Stimulated activated CD4-positive, alpha-beta T cell treated with anti-CD3 and anti-CD28 coated beads, Interleukin-12 subunit alpha, Interleukin-12 subunit beta, amount 100 ng/mL, for 48 hours (primary cell): ENCODE measurements at regions not wholly inside any gene's neighbourhood (a gene's known extent, or its start where the extent isn't known, plus 50 kb on each side); places are given as distances from the start of the nearest gene placed in this dataset.
"Not testable (repeated sequence)": the region's sequence is repeated elsewhere in the genome, so short reads cannot be mapped to it uniquely, and the experiment has no call there.

ENCODE experiments used
- DNase-seq, 3 donors: peaks; one replicate each; pipeline ENCODE4 v3.0.0-alpha.2; 2020; ENCODE audit warnings: low read depth in 2 of 3, low spot score in 1 of 3

DNA sequence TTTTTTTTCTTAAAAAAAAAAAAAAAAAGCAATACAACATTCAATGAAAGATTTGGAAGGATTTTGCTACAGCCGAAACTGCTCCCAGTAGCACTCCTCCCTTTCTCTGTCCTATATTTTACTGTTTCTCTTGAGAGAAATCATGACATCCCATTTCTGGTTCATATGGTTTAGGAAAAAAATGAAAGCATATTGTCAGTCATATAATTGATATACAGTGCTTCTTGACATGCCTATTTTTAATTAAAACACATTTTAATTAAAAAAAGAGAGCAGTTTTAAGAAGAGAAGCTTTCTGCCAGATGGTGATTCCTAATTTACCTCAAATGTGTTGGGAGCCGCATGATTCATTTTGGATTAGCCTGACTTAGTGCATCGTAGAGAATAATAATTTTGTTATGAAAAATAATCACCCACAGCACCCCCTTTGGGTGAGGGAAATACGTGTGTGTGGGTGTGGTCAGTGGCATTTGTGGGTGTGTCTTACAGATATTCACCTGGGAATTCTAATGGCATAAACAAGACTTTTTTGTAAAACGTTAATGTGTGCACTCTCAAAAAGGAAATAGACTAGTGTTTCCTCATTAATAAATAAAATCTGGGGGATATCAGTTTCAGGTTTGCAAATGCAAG, 544.5 kb downstream of the MFSD1 start:
- no peak for DNase-seq

DNA sequence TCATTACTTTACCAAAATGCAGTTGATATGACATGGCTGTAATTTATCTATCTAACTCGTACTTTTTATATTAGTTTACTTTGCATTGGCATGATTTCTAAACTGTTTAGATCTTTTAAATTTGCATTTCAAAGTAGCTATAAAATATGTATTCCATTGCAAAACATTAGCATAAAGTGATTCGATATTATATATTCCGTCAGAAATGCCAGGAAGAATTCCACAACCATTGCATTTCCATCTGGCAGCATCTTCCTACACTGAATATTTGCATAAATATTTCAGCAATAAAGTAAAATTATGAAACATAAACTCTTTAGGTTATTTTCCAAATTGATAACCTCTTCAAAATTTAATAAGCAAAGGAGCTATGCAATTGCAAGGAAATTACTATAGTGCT, 546.6 kb downstream of the MFSD1 start:
- no peak for DNase-seq

DNA sequence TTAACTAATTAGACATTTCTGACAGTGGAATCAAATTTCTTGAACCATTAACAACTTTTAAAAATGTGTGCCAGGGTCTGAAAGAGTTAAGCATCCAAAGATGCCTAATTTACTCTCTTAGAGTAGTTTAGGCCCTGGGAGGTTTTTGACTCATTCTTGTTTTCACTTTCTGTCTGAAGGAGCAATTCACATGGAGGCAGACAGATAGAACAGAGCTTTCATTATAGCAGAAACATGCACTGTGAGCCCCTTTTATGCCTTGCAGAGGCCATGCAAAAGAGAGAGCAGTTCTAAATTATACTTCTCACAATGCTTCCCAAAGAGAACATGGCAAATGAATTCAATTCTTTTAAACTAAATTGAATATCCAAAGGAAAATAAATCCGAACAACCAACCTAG, 554.8 kb downstream of the MFSD1 start:
- DNase-seq = no peak

DNA sequence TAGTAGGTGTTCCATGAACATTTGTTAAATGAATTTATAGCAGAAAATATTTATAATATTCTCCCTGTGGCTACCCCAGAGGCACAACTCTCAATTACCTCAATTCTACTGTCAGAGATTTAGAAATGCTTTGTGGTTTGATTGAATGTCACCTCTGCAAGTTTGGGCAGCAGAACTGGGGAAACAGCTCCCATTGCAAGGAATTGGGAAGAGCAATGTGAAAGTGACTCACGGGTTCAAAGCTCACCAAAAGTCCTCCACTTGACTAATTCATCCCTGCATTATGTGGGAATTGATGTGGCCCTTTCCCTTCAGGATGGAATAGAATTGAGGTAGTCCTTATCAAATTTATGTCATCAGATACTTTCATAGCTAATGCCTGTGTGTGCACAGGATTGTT, 562.7 kb downstream of the MFSD1 start:
- DNase-seq = no peak

DNA sequence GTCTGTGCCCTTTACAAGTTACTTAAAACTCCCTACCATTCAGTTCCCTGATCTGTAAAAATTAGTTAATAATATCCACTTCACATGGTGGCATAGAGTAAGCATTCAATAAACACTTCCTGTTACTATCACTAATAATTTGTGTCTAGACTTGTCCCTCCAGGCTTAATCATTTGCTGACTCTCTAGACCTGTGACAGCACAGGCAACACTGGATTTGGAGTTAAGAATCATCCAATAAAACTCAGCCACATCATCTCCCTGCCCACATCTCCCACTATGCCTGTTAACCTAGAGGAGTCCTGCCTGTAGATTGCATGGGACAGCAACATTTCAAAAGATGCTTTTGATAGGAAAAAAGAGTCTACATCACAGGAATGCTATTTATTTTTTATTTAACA, 564.6 kb downstream of the MFSD1 start:
- DNase-seq = no peak

DNA sequence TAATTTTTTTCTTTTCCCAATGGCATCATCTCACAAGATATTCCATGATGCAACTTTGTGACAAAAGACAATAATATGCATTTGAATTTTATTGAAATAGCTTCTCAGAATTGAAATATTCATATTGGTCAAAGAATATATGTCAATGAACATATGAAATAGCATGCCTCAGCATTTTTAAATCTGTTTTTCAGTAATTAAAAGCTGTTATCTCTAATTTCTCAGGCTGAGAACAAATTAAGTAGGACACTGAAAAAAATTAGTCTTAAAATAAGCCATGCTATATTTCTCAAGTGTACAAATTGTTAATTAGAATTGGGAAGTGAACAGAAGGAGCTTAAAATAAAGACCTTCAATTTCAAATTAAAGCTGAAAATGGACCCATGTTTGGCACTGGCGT, 570.1 kb downstream of the MFSD1 start:
- DNase-seq = no peak

DNA sequence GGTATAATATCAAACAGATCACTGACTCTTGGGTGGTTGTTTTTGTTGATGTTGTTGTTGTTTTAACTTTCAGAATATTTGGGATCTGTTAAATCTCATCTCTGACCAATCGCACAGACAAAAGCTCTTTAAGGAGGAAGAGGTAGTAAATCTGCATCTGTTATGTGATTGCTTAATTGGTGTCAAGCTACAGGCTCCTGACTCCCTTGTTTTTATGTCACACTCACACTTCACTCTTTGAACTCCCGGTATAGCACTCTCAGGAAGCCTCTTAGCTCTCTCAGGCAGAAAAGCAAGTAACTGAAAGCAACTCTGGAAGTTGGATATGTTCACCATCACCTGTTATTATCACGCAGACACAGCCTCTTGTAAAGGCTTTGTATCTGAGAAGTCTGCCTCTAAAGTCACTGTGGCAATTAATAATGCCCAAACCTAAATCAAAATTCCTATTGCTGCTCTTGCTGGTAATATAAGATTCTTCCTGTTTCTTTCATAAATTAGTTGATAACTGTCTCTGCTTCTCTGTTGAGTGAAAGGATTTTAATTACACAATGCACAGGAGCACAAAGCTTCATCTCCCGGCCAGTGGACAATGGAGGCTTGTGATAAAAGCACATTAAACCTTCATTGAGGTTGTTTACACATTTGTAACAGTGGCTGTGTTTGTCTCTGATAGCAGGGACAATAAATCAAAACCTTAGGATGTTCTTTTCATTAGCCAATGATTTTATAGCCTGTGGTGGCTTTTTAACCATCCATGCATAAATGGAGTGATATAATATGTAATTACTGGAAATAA, 576.7 kb downstream of the MFSD1 start:
- no peak for DNase-seq

DNA sequence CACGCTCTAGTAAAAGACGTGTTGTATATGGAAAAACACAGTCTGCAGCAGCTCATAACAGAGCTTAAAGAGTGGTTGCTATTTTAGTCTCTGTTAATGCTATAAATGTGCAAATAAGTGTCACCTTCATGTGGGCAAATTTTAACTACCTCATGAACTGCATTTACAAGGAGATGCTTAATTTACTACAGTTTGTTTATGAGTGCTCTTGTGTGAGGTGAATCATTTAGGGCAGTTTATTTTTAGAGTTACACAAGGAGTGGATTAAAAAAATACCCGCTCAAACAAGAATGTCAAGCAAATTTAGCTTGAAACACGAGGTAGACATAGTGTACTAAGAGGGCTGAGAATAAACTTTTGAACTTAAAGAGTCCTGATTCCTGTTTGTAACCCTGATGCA, 579.0 kb downstream of the MFSD1 start:
- DNase-seq = no peak

DNA sequence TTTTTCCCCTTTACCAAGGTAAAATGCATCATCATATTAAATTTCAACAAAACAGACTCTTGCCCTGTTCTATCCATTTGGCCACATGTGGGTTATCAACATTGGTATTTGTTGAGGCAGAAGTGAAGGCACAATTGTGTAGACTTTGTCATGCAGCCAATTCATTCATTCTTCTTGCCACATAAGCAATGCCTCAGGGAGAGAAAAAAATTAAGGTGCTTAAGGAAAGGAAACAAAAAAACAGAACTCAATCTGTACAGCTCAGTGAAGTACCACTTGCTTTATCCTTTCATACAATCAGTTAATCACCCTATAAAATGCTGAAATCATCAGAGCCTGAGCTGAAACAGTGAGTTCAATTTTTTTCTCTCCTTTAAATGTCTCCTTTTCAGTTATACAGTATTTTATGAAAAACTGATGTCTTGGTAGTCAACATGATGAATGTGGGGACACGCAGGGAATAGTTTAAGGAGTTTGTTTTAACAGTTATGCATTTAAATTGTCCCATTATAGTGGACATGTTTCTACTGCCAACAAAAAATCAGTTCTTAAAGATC, 588.9 kb downstream of the MFSD1 start:
- DNase-seq = no peak

DNA sequence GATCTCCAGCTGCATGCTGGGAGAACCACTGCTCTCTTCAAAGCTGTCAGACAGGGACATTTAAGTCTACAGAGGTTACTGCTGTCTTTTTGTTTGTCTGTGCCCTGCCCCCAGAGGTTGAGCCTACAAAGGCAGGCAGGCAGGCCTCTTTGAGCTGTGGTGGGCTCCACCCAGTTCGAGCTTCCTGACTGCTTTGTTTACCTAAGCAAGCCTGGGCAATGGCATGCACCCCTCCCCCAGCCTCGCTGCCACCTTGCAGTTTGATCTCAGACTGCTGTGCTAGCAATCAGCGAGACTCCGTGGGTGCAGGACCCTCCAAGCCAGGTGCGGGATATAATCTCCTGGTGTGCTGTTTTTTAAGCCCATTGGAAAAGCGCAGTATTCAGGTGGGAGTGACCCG, 591.0 kb upstream of the IL12A start:
- DNase-seq = not testable (repeated sequence)

DNA sequence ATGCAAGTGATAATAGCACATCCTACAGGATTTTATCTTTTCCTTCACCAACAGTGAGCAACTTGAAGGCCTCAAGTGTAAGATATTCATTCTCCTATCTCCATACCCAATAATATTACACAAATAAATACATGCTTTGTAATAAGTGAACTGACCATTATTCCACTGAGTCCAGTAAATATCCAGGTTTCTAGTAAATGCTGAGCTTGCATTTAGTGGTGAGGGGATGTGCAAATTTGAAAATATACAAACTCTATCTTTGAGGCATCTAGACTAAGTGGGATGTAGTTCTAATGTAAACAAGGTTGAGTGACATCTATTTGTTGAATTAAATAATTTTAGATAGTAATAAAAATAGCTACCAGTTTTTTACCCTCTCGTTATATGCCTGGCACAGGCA, 587.6 kb upstream of the IL12A start:
- DNase-seq = no peak

DNA sequence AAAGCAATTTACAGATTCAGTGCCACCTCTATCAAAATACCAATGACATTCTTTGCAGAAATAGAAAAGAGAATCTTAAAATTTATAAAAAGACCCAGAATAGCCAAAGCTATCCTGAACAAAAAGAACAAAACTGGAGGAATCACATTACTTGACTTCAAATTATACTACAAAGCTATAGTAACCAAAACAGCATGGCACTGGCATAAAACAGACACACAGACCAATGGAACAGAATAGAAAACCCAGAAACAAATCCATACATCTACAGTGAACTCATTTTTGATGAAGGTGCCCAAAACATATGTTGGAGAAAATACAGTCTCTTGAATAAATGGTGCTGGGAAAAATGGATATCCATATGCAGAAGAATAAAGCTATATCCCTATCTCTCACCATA, 578.9 kb upstream of the IL12A start:
- not testable (repeated sequence) for DNase-seq

DNA sequence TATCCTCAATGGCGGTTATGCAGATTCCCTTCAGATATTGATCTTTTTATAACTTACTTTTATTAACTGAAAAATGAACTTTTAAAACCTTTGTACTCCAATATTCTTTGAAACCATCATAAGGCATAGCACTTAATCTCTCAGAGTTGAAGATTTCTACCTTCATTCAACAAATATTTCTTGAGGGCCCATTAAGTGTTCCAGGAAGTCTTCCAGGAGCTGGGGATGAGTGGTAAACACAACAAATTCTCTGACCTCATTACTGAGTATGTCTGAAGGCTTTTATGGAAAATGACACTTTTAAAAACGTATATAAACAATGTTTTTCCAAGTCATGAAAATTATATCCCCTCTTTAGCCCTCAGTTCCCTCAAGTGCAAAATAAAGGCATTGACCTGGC, 575.3 kb upstream of the IL12A start:
- DNase-seq = no peak

DNA sequence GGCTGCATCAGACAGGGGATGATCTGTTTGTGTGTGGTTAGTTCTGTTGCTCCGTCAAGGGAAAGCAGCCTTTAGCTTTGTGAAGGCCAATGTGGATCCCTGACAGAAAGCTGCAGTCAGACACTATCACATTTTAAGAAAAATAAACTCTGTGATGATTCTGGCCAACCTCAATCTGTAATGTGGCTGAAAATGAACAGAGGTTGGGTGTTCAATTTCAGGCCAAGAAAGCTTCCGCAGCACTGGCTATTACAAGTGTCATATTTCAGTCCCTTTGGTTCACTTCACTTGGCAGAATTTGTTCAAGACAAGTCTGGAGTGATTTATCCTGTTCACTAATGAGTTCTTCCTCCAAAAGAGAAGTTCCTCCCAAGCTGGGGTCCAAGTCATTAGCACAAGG, 571.8 kb upstream of the IL12A start:
- no peak for DNase-seq

DNA sequence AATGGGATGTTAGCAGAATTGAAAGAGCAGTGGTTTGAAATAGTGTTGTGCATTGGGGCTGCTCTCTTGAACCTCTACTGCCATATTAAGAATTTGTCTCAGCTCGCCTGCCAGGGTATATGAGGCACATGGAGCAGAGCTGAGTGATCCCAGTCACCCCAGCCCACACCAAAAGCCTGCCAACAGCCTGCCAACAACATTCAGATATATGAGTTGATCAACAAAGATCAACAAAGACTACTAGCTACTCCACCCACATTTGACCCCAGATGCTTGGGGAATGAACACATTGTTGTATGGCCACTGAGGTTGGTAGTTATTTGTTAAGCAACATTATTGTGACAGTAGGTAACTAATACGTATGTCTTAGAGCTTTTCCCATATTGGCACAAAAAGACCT, 570.9 kb upstream of the IL12A start:
- DNase-seq = no peak

DNA sequence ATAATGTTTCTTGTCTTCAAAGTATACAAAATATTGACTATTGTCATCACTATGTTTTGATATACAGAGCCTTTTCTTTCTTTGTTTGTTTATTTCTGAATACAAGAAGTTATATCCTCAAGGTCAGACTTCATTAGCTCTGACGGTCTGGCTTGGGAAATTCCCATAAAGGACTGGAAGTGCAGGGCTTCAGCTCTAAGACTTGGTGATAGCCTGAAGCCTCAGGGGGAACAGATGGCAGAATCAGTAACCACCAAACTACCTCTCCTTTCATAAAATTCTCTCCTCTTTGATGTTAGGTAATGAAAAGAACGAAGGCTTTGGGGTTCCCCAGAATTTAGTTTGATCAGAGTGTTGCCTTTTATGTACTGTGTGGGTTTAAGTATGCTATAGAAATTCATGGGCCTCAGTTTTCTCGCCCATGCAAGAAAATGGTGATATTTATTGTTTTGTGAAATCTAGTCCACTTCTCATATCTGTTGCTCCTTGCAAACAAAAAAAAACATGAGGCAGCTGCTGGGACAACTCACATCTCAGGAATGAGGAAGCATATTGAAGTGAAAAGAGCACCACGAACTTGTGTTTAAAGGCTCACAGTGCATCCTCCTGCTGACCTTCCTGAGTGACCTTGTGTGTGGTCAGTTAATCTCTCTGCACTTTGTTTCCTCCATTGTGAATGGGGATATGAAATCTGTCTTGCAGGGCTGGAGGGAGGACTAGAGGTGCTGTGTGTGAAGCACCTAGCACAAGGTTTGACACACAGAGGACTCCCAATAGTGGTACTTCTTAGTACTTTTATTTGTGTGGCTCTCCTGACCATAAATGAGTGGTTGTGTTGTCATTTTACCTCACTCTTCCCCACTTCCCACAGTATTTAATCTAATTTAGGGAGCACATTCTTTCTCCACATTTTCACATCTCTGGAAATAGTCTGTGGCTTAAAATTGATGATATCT, 569.8 kb upstream of the IL12A start:
- DNase-seq = no peak

DNA sequence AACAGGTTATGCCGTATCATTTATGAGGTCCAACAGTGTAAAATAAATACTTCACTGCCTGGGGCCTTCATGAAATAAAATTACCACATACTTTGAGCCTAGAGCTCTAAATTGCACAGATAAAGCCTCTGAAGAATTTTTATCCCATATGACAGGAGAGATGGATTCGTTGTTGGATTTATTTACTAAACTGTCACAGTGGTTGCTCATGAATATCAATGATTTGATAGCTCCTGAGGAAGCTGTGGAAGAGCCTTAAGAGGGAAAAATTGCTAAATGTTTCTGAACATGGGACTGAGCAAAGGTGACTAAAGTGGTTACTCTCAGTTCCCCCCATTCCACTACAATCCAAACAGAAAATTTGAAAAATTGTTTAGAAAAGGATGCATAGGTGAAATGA, 558.9 kb upstream of the IL12A start:
- no peak for DNase-seq

DNA sequence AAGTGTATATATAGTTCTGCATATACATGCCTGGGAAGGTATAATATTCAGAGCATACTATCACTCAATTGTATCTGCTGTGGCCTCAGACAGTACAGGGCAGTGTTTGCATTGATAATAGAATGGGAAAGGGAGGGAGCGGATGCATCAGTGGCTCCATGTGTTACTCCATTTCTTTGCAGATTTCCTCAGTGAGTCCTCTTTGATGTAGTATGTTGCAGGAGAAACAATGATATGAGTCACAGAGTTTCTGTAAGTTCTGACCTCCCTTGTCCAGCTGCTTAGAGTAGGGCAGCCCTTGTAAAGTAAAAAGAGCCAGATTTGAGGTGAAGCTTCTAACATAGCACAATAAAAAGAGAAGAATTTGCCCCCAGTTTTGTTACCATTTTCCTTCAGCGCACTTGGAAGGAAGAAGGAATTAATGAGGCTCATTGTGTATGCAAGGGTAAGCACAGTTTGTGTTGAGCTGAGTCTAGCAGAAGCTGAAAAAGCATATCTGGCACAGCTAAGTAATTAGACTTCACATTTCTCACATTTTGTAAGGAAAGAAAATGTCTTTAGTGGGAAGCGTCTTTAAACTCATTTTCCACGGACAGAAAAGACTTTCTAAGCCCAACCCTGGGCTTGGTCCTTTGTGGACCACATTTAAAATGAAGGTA, 555.8 kb upstream of the IL12A start:
- no peak for DNase-seq

DNA sequence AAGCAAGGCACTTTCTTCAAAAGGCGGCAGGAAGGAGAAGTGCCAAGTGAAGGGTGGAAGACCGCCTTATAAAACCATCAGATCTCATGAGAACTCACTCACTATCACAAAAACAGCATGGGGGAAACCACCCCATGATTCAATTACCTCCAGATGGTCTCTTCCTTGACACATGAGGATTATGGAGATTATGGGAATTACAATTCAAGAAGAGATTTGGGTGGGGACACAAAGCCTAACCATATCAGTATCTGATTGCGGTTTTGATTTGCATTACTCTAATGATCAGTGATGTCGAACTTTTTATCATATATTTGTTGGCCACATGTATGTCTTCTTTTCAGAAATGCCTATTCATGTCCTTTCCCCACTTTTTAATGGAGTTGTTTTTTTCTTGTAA, 549.3 kb upstream of the IL12A start:
- DNase-seq = no peak

DNA sequence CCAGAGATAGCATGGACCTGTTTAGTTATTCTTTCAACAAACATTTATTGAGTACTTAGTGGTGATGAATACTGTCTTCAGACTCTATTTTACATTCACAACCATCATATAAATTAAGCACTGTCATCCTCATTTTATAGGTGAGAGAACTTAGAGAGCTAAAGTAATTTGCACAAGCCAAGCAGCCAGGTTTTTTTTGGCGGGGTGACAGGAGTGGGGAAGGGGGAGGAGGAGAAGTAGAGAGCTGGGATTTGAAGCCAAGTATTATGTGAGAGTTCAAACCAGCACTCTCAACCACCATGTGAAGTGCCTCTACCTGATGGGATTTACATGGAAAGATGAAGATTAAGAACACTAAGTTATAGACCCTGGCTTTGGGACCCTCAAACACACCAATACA, 547.4 kb upstream of the IL12A start:
- DNase-seq = no peak

DNA sequence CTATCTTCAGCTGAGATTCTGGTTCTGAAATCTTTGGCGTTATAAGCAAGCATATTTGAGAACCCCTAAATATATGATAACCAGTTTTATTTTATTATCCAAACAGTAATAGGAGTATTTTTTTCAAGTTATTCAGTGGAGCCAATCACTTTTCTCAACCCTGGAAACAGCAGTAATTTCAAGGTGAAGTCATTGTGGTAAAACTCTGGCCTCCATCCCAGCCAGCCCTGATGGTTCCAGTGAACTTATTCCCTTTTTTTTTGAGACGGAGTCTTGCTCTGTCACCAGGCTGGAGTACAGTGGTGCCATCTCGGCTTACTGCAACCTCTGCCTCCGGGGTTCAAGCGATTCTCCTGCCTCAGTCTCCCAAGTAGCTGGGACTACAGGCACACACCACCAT, 545.4 kb upstream of the IL12A start:
- no peak for DNase-seq
